ENCODE measurements at regions not wholly inside any gene's neighbourhood (a gene's known extent, or its start where the extent isn't known, plus 50 kb on each side); places are given as distances from the start of the nearest gene placed in this dataset.

- Histone ChIP-seq H3K9me3 (ENCODE audit: severe bottlenecking) (no peaks in the 10 kb centered on the region), H3K27ac (no peak overlapping the region), H3K4me3 (ENCODE audit: low read depth, low read length) (no peak overlapping the region), H3K27me3 (ENCODE audit: insufficient read depth, low read depth, severe bottlenecking) (peaks cover 37% of the 10 kb centered on the region), H3K36me3 (no peaks in the 10 kb centered on the region)
- TF ChIP-seq, protein P1, sequence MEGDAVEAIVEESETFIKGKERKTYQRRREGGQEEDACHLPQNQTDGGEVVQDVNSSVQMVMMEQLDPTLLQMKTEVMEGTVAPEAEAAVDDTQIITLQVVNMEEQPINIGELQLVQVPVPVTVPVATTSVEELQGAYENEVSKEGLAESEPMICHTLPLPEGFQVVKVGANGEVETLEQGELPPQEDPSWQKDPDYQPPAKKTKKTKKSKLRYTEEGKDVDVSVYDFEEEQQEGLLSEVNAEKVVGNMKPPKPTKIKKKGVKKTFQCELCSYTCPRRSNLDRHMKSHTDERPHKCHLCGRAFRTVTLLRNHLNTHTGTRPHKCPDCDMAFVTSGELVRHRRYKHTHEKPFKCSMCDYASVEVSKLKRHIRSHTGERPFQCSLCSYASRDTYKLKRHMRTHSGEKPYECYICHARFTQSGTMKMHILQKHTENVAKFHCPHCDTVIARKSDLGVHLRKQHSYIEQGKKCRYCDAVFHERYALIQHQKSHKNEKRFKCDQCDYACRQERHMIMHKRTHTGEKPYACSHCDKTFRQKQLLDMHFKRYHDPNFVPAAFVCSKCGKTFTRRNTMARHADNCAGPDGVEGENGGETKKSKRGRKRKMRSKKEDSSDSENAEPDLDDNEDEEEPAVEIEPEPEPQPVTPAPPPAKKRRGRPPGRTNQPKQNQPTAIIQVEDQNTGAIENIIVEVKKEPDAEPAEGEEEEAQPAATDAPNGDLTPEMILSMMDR (IDR thresholded peaks at IDR 0.05; ENCODE audit: low read depth, low read length), result no peak
- no peak for DNase-seq
Measured at GRCh38 chrX:19172741-19173140, 50.5 kb upstream of the ADGRG2 start.

DNA sequence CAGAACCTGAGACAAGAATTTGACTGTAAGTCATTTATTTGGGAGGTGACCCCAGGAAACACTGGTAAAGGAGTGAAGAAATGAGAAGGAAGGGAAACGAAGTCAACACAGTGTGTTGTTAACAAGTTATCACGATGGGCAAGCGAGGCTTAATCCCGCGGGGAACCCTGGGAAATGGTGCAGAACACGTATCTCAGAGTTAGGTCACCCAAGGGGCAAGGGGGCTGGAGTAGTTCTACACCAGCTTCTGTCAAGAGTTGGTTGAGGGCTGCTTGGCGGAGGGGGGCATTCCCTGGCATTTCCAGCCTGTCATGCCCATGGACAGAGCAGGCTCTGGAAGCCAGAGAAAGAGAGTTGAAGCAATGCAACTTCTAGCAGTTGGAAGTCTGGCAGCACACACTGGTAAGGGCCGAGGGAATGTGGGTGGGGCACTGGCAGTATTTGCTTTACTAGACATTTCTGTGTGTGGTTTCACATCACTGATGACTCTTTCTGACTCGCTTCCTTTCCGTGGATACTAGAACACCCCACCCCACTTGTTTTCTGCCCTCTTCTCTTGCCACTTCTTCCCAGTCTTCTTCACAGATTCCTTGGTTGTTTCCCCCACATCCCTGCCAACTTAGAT is 52.2 kb upstream of the ADGRG2 start:
- H3K9me3 ChIP-seq (ENCODE audit: severe bottlenecking), result no peaks in the 10 kb centered on the region
- H3K36me3 ChIP-seq, result no peaks in the 10 kb centered on the region
- H3K27ac ChIP-seq, result no peak overlapping the region
- DNase-seq, result no peak
- H3K27me3 ChIP-seq (ENCODE audit: insufficient read depth, low read depth, severe bottlenecking), result peaks cover 26% of the 10 kb centered on the region
- no peak overlapping the region for H3K4me3 ChIP-seq (ENCODE audit: low read depth, low read length)
- TF ChIP-seq, protein P1 (IDR thresholded peaks at IDR 0.05; ENCODE audit: low read depth, low read length), result no peak

- Histone ChIP-seq H3K27ac (no peak overlapping the region), H3K36me3 (no peaks in the 10 kb centered on the region), H3K9me3 (ENCODE audit: severe bottlenecking) (no peaks in the 10 kb centered on the region), H3K27me3 (ENCODE audit: insufficient read depth, low read depth, severe bottlenecking) (peaks cover 33% of the 10 kb centered on the region), H3K4me3 (ENCODE audit: low read depth, low read length) (no peak overlapping the region)
- DNase-seq, result no peak
- TF ChIP-seq, protein P1 (IDR thresholded peaks at IDR 0.05; ENCODE audit: low read depth, low read length), result no peak
Measured at GRCh38 chrX:19176901-19177630, 54.8 kb upstream of the ADGRG2 start.

GRCh38 chrX:19177721-19178120 is 55.5 kb upstream of the ADGRG2 start:
- DNase-seq, result no peak
- Histone ChIP-seq H3K27me3 (ENCODE audit: insufficient read depth, low read depth, severe bottlenecking) (peaks cover 33% of the 10 kb centered on the region), H3K27ac (no peak overlapping the region), H3K4me3 (ENCODE audit: low read depth, low read length) (no peak overlapping the region), H3K9me3 (ENCODE audit: severe bottlenecking) (no peaks in the 10 kb centered on the region), H3K36me3 (no peaks in the 10 kb centered on the region)
- TF ChIP-seq, protein P1 (IDR thresholded peaks at IDR 0.05; ENCODE audit: low read depth, low read length), result no peak

DNA sequence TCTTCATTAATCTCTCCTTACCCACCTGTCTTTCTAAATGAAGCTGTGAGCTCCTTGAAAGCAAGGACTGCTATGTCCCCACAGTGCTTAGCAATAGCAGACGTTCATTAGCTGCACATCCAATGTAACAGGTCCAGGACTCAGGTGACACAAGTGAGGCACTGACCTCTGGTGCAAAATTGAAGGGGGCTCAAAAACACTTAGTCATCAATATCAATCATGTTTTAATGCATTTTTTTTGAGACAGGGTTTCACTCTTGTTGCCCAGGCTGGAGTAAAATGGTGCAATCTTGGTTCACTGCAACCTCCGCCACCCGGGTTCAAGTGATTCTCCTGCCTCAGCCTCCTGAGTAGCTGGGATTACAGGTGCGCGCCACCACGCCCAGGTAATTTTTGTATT is 56.1 kb upstream of the ADGRG2 start:
- TF ChIP-seq, protein P1 (IDR thresholded peaks at IDR 0.05; ENCODE audit: low read depth, low read length), result no peak
- DNase-seq, result no peak
- Histone ChIP-seq H3K4me3 (ENCODE audit: low read depth, low read length) (no peak overlapping the region), H3K27me3 (ENCODE audit: insufficient read depth, low read depth, severe bottlenecking) (peaks cover 40% of the 10 kb centered on the region), H3K36me3 (no peaks in the 10 kb centered on the region), H3K27ac (no peak overlapping the region), H3K9me3 (ENCODE audit: severe bottlenecking) (no peaks in the 10 kb centered on the region)

Data from WERI-Rb-1 (cell line).